ENCODE measurements at regions not wholly inside any gene's neighbourhood (a gene's known extent, or its start where the extent isn't known, plus 50 kb on each side); places are given as distances from the start of the nearest gene placed in this dataset.

DNA sequence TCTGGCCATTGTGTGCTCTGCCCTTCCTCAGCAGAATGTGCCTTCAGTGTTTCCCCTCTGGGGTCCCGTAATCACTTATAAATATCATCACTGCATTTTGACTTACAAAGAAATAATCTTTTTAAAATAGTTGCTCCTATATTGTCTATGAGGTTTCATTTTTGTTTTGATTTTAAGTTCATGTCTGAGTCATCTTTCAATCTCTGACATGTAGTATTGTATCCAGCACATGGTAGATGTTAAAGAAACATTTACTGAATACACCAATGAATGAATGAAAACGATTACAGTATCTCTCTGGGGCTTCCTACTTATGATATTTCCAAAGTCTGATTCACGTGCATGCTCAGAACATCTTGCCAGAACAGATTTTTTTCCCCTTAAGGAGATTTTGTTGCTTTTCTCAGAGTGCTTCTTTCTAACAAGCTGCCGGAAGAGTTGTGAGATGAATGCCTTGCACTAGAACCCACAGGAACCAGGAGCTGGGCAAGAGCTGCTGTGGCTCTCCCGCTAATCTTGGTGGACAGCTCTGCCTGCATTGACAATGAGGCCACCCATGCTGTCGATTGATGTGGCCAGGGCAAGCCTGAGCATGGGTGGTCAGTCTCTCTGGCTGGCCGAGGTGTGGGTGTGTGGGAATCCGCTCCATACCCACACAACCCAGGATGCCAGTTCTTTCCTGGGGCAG, 199.4 kb downstream of the CYRIA start:
- TF ChIP-seq ZNF70 (CRISPR knock-in tag; IDR thresholded peaks at IDR 0.05) = no peak
- TF ChIP-seq ZFP30 (CRISPR knock-in tag; IDR thresholded peaks at IDR 0.05) = no peak
- TF ChIP-seq ZFP3 (CRISPR knock-in tag; IDR thresholded peaks at IDR 0.05) = no peak
- no peak for TF ChIP-seq PPARA (CRISPR knock-in tag; IDR thresholded peaks at IDR 0.05; ENCODE audit: borderline replicate concordance)
- TF ChIP-seq ZNF8 (CRISPR knock-in tag; IDR thresholded peaks at IDR 0.05) = no peak
- no peak for TF ChIP-seq OSR1 (CRISPR knock-in tag; IDR thresholded peaks at IDR 0.05)
- no peak for TF ChIP-seq ZC3H10 (CRISPR knock-in tag; IDR thresholded peaks at IDR 0.05)
- TF ChIP-seq, protein P1, sequence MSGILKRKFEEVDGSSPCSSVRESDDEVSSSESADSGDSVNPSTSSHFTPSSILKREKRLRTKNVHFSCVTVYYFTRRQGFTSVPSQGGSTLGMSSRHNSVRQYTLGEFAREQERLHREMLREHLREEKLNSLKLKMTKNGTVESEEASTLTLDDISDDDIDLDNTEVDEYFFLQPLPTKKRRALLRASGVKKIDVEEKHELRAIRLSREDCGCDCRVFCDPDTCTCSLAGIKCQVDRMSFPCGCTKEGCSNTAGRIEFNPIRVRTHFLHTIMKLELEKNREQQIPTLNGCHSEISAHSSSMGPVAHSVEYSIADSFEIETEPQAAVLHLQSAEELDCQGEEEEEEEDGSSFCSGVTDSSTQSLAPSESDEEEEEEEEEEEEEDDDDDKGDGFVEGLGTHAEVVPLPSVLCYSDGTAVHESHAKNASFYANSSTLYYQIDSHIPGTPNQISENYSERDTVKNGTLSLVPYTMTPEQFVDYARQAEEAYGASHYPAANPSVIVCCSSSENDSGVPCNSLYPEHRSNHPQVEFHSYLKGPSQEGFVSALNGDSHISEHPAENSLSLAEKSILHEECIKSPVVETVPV (CRISPR knock-in tag; IDR thresholded peaks at IDR 0.05) = no peak
- TF ChIP-seq ARNTL (CRISPR knock-in tag; IDR thresholded peaks at IDR 0.05; ENCODE audit: borderline replicate concordance, low read depth) = no peak
- no peak for TF ChIP-seq ISL1 (CRISPR knock-in tag; IDR thresholded peaks at IDR 0.05)
